ENCODE measurements at regions not wholly inside any gene's neighbourhood (a gene's known extent, or its start where the extent isn't known, plus 50 kb on each side); places are given as distances from the start of the nearest gene placed in this dataset.

DNA sequence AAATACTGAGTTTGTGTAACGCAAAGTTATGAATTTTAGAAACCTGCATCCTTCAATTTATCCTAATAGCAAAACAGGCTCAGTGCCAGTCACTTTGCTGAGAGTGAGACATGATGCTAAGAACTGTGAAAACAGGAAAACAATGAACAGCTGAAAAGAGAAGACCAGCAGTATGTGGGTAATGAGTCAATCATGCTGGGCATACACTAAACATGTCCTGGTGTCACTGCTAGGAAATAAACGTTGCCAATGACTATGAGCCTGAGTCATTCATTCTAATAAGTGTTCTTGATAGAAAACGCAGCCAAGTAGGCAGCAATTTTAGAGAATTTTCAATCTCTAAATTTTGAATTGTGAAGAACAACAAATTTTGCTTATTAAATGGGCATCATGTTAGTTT, 237.3 kb downstream of the GALR1 start:
- TF ChIP-seq, protein P1, sequence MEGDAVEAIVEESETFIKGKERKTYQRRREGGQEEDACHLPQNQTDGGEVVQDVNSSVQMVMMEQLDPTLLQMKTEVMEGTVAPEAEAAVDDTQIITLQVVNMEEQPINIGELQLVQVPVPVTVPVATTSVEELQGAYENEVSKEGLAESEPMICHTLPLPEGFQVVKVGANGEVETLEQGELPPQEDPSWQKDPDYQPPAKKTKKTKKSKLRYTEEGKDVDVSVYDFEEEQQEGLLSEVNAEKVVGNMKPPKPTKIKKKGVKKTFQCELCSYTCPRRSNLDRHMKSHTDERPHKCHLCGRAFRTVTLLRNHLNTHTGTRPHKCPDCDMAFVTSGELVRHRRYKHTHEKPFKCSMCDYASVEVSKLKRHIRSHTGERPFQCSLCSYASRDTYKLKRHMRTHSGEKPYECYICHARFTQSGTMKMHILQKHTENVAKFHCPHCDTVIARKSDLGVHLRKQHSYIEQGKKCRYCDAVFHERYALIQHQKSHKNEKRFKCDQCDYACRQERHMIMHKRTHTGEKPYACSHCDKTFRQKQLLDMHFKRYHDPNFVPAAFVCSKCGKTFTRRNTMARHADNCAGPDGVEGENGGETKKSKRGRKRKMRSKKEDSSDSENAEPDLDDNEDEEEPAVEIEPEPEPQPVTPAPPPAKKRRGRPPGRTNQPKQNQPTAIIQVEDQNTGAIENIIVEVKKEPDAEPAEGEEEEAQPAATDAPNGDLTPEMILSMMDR (IDR thresholded peaks at IDR 0.05; ENCODE audit: control extremely low read depth, extremely low read depth, low read depth, missing control alignments), result no peak
- ChIA-PET POLR2A (no interaction called here), CTCF (no interaction called here)
- DNase-seq (ENCODE audit: extremely low spot score), result no peak

DNA sequence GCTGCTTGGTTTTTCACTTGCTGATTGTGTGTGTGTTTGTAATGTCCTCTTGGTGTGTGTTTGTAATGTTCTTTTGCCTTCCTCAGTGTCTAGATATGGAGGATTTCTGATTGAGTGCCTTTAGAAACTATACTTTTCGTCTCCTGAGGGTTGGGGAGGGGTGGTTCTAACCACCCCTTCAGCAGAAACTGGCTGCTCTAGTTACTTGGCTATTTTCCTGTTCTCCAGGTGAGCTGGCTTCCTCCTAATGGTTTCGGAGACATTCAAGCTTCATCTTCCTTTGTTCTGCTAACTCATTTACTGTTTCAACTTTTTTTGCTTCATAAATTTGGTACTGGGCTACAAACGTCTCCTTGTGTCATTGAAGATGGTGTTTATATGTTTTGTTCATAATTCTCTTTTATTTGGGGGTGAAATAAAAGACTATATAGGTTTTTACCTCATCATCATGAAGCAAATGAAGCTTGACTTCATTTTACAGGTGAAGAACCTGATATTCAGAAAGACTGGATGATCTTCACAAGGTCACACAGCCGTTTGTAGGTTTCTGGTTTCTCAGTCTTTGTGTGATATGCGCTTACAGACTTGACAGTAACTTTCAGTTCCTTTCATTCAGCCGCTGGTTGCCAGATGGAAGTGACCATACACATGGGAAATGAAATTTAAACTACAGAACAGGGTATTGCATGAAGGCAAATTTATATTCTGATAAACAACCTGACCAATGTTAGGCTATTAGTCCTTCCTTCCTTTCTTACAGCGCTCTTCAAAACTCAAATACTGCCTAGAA, 238.5 kb downstream of the GALR1 start:
- TF ChIP-seq, protein P1 (IDR thresholded peaks at IDR 0.05; ENCODE audit: control extremely low read depth, extremely low read depth, low read depth, missing control alignments), result no peak
- CTCF ChIA-PET, result no interaction called here
- POLR2A ChIA-PET, result no interaction called here
- no peak for DNase-seq (ENCODE audit: extremely low spot score)

DNA sequence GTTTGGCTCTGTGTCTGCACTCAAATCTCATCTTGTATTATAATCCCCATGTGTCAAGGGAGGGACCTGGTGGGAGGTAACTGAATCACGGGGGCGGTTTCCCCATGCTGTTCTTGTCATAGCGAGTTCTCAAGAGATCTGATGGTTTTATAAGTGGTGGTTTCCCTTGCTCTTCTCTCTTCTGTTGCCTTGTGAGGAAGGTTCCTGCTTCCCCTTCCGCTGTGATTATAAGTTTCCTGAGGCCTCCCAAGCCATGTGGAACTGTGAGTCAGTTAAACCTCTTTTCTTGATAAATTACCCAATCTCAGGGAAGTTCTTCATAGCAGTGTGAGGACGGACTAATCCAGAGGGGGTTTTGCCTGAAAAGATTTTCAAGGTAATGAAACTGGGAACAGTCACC, 245.4 kb downstream of the GALR1 start:
- CTCF ChIA-PET, result no interaction called here
- TF ChIP-seq, protein P1 (IDR thresholded peaks at IDR 0.05; ENCODE audit: control extremely low read depth, extremely low read depth, low read depth, missing control alignments), result no peak
- no peak for DNase-seq (ENCODE audit: extremely low spot score)
- POLR2A ChIA-PET, result no interaction called here

DNA sequence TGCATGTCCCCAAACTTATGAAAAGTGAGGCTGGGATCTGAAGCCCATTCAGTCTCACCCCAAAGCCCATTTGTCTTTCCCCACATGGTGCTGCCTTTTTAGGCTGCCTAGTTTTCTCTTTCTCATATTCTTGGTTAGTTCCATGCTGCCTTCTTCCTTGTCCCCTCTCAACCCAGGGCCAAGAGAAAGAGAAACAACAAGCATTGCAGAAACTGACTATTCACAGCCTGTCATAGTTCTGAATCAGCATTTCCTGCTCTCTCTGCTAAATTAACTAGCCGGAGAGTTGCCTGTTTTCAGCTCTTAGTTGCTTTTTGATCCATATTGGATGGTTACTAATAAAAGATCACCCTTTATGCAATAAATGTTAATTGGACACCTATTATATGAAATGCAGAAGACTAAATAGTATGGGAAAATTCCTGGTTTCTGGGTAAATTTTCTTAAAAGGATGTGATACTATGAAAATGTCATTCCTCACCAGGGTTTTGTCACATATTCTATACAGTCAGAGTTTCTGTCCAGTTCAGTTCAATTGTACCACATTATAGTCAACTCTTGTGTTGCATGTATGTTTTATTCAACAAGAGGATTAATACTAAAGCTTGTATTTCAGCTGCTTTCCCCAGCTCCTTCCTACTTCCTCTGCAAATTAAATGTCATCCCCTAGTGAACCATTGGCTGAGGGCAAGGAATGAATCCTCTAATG, 246.5 kb downstream of the GALR1 start:
- ChIA-PET POLR2A (no interaction called here), CTCF (interaction anchor here (1.2 kb wide), 1 partner anchor 23 kb away, joined by 3 read pairs; no protein-coding TSS in a partner anchor)
- TF ChIP-seq, protein P1 (IDR thresholded peaks at IDR 0.05; ENCODE audit: control extremely low read depth, extremely low read depth, low read depth, missing control alignments), result no peak
- DNase-seq (ENCODE audit: extremely low spot score), result no peak

DNA sequence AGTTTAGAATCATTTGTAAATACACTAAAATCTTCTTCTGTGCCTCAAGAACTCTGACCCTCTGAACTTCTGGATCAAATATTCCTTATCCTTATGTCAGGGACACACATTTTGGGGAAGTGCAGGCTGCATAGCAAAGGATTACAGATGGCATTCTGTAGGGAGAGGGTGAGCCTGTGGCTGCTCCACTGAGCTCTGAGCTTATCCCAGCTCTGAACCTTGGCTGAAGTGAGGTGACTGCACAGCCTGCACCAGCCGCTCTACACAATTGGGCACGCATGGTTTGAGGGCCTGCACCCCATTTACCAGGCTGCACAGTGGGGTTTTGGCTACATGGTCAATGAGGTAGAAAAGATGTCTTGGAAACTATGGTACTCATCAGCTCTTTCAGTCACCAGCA, 251.6 kb downstream of the GALR1 start:
- TF ChIP-seq, protein P1 (IDR thresholded peaks at IDR 0.05; ENCODE audit: control extremely low read depth, extremely low read depth, low read depth, missing control alignments), result no peak
- CTCF ChIA-PET, result no interaction called here
- POLR2A ChIA-PET, result no interaction called here

DNA sequence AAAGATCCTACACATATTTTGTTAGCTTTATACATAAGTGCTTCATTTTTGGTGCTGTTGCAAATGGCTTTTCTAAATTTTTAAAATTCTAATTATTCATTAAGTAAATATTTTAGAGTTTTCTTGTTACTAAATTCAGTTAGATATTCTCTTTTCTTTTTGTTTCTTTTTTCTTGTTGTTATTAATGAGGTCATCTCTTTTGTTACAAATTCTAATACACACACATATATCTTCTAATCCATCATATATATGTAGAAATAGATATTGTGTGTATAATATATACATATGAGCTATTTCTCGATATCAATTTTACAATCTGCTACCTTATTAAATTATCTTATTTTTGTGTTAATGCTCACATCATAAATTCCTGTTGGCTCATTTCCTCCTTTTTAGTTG, 255.9 kb downstream of the GALR1 start:
- ChIA-PET POLR2A (no interaction called here), CTCF (no interaction called here)
- TF ChIP-seq, protein P1 (IDR thresholded peaks at IDR 0.05; ENCODE audit: control extremely low read depth, extremely low read depth, low read depth, missing control alignments), result no peak
- DNase-seq (ENCODE audit: extremely low spot score), result no peak

More for the DNA sequence above, 251.6 kb downstream of the GALR1 start:
- no peak for DNase-seq (ENCODE audit: extremely low spot score)

Measured in GM10248 (cell line).